GM18502 (cell line): ENCODE measurements at regions not wholly inside any gene's neighbourhood (a gene's known extent, or its start where the extent isn't known, plus 50 kb on each side); places are given as distances from the start of the nearest gene placed in this dataset.

Experiments used
- ATAC-seq: cut with Tn5 transposase; IDR thresholded peaks from one replicate; pipeline ENCODE4 v1.9.1; 2021; ENCODE audit warnings: mild to moderate bottlenecking; ENCODE audit not compliant: unreplicated experiment, poor library complexity

DNA sequence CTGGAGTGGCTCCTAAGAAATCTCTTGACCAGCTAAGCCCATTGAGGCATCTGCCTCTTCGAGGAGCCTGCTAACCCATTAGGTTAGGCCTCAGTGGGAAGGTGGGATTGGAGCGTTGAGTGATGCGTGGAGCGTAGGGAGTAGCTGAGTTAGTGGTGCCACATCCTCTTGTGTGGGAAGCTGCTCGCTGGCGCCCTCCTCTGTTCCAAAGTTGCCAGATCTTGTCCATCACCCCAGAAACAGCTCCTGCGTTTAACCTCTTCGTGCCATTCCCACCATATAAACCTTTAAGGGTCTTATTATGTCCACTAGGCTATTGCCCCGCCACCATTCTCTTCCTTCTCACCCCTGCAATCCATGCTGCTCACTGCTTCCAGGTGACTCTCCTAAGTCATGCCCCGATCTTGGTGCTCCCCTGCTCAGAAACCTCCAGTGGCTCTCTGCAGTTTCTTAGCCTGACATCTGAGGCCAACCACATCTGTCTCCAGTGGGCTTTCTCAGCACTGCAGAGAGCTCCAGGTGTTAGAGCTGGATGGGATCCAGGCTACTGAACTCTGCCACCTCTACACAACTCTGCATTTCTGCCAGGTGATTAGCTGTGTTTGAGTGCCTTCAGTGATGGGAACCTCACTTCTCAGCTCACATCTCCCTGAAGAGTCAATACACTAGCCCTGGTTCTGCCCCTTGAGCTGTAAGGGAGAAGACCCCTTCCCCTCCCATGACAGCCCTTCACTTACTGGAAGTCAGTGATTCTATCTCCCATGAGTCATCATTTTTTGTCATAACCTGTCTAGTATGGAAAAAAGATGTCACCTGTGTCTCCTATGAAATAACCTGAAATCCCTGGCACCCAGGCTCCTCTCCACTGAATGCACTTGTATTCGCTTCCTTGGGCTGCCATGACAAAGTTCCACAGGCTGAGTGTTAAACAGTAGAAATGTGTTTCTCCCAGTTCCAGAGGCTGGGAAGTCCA is 65.0 kb upstream of the FGFR2 start:
- ATAC-seq = no peak

DNA sequence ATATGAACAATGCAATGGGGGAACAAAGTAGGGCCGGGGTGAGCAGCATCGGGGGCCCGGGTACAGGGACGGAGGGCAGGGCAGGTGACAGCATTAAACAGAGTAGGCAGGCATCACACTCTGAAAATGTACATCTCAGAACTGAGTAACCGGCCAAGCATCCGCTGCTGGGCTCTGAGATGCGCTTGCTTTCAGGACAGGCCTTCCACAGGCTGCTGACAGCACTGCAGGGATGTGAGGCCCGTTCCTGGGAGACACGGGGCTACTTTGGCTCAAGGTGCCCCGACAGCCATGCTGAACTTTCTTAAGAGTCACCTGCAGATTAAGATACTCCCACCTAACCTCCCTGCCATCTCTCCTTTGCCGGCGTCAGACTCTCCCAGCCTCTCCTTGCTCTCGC is 64.3 kb upstream of the FGFR2 start:
- no peak for ATAC-seq

DNA sequence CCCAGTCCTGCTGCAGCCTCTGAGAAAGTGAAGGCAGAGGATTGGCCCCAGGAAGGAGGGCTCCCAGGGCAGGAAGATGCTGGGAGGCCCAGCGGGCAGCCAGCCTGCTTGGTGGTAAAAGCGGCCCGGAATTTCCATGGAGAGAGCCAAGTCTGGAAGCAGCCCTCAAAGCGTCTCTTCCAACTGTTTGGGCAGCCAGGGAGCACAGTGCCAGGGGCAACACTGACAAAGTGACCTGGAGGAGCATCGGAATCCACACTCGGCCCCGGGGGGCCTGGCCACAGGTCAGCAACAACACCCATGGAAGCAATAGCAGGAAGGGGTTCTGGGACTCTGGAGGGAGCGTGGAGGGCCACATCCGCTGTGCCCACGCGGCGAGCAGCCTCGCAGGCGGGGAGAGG is 63.2 kb upstream of the FGFR2 start:
- no peak for ATAC-seq

DNA sequence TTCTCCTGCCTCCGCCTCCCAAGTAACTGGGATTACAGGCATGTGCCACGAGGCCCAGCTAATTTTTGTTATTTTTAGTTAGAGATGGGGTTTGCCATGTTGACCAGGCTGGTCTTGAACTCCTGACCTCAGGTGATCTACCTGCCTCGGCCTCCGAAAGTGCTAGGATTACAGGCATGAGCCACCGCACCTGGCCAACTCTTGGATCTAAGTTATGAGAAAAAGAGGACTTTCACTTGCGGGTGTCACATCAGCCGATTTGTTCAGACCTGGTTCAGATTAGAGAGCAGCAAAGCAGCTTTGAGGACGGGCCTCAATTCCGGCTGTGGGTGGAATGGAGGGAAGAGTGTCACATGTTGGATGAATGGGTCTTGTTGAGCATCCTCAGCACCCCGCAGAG is 61.0 kb upstream of the FGFR2 start:
- no peak for ATAC-seq

DNA sequence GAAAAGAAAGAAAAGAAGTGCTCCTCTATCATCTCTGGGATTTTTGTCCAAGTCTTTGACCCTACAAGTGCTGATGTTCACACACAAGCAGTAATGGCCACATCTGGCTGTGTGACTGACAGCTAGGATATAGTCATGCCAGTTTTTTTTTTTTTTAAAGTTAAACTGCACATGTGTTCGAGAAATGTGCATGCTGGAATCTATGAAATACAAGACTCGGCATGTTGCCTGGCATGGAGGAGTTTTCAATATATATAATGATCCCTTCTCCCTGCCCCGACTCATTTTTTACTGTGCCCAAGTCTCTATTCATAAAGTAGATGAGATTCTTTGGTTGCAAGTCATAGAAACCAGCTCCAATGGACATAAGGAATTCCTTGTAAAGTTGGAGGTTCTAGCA is 60.4 kb upstream of the FGFR2 start:
- ATAC-seq = no peak

DNA sequence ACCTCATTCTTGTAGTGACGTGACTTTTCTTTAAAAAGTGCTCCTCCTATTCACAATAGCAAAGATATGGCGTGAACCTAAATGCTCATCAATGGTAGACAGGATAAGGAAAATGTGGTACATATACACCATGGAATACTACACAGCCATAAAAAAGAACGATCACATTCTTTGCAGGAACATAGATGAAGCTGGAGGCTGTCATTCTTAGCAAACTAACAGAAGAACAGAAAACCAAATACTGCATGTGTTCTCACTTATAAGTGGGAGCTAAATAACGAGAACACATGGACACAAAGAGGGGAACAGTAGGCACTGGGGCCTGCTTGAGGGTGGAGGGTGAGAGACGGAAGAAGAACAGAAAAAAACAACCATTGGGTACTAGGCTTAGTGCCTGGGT is 59.9 kb upstream of the FGFR2 start:
- ATAC-seq = no peak

DNA sequence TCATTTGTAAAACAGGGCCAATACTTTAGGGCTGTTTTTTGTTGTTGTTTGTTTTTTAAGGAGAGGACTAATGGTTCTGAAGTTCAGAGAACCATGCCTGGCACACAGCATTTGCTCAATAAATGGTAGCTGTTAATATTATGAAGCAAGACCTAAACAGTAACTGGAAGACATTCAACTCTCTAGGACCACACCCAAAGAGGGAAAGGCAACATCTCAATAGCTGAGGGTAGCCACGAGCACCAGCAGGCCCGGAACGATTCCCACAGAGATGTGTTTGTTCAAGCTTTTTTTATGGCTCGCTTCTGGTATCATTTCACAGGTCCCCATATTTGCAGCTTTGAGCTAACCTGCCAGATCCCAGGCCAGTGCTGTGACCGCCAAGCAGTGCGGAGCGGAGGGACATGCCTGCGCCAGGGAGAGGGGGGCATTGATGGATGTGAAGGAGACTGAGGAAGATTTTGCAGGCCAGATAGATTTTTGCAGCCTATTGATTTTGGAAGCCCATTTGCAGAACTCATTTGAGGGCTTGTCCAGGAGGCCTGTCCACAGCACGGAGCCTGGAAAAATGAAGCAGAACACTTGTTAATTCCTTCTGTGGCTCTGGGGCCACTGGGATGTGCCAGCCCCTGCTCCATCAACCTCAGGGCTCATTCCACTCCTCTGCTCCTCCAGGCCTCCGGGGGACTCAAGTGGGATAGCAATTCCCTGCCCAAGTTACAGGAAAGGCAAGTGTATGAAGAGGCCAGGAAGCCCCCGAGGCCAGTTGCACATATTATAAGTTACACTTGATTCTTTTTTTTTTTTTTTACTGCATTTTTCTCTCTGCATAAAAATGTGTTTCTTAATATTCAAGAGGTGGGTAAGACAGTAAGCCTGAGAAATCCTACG is 57.3 kb upstream of the FGFR2 start:
- no peak for ATAC-seq

DNA sequence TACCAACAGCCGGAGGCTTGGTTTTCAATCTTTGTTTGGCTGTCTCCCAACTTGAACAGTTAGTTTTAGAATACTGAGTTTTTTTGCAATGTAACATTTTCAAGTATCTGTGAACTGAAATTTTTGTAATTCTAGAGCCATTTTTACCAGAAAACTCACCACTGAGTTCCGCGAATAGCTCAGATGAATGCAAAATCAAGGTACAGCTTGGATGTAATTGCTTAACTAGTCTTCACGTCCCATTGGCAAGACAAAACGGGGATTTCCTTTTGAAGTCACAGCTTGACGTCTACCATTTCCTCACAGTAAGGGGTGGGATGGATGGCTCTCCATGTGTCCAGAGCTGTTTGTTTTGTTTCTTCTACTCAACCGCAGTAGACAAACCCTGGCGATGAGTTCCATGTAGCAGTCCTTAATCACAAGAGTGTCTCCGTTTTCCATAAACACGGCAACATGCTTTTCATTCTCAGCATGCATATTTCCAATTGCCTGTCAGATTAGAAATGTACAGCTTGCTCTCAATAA is 55.8 kb upstream of the FGFR2 start:
- no peak for ATAC-seq

DNA sequence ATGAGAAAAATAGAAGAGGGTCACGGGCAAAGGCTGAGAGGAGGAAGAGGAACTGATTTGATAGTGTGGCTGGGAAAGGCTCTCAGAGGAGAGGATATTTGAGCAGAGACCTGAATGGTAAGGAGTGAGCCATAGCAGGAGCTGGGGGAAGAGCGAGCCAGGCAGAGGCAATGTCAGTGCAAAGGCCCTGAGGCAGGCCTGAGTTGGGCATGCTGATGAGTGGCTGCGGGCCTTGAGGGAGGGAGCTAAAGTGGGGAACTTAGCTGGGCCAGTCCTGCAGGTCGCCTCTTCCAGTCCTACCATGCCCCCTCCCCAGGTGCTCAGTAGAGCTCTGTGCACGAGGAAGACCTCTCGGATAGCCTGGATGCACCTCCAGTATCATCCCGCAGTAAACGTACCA is 55.4 kb upstream of the FGFR2 start:
- ATAC-seq = no peak

DNA sequence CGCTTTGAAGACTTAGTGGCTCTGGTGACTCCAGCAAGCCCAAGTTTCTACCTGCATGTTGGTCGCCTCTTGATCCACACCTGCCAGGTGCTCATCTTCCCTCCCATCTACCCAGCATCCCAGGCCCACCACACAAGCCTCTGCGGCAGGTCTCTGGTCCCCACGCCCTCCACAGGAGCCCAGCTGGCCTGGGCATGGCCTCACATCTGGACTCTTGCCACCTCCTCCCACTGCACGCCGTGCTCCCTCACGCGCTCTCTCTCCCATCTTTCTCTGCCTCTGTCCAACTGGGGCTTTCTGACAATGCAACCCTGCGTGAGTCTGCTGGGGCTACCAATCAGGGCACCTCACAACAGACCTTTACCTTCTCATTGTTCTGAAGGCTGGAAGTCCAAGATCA is 50.2 kb upstream of the FGFR2 start:
- no peak for ATAC-seq

DNA sequence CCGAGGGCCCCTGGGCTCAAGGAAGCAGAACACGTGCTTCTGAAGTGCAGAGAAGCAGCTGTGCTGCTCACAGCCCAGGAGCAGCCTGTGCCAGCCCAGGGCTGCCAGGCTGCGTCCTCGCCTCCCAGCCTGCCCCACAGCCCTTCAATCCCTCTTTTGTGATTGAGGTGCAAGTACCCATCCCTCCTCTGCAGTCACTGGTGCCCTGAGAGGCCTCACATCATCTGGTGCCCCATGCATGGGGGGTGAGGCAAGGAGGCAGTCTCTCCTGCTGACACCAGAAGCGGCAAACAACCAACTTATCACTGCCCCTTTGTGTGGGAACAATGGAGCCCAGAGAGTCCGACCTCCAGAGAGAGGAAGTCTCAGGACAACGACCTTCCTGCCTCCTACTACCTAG is 49.8 kb upstream of the FGFR2 start:
- no peak for ATAC-seq
